H9 (cell line): ENCODE measurements at regions not wholly inside any gene's neighbourhood (a gene's known extent, or its start where the extent isn't known, plus 50 kb on each side); places are given as distances from the start of the nearest gene placed in this dataset.

Source experiments
- DNase-seq: peaks from one replicate; pipeline ENCODE4 v3.0.0-alpha.2; 2017
- H2AFZ ChIP-seq: one replicate; pipeline ENCODE4 v1.6.1; 2013; ENCODE audit warnings: mild to moderate bottlenecking, low read length, control low read depth, moderate library complexity
- H2AK5ac ChIP-seq: 2 replicates; pipeline ENCODE4 v1.6.1; 2013; ENCODE audit warnings: low read length, control low read depth, mixed read lengths; ENCODE audit not compliant: insufficient read length
- H2BK120ac ChIP-seq: one replicate; pipeline ENCODE4 v1.6.1; 2013; ENCODE audit warnings: low read depth, mild to moderate bottlenecking, low read length, control low read depth, inconsistent platforms; ENCODE audit not compliant: poor library complexity, severe bottlenecking
- H2BK12ac ChIP-seq: 2 replicates; pipeline ENCODE4 v1.6.1; 2013; ENCODE audit warnings: low read length, control low read depth, mixed read lengths, low read depth; ENCODE audit not compliant: insufficient read length
- H2BK15ac ChIP-seq: 2 replicates; pipeline ENCODE4 v1.6.1; 2013; ENCODE audit warnings: low read depth, low read length, control low read depth
- H2BK20ac ChIP-seq: one replicate; pipeline ENCODE4 v1.6.1; 2013; ENCODE audit warnings: low read depth, mild to moderate bottlenecking, low read length, control low read depth, inconsistent platforms; ENCODE audit not compliant: poor library complexity, severe bottlenecking
- H2BK5ac ChIP-seq: 2 replicates; pipeline ENCODE4 v1.6.1; 2013; ENCODE audit warnings: low read length, control low read depth, mixed read lengths; ENCODE audit not compliant: insufficient read length
- H3K14ac ChIP-seq: 2 replicates; pipeline ENCODE4 v1.6.1; 2013; ENCODE audit warnings: low read length, control low read depth; ENCODE audit not compliant: insufficient read depth
- H3K18ac ChIP-seq: 2 replicates; pipeline ENCODE4 v1.6.1; 2013; ENCODE audit warnings: low read depth, mild to moderate bottlenecking, mixed read lengths, low read length, control low read depth; ENCODE audit not compliant: insufficient read length
- H3K23ac ChIP-seq: 2 replicates; pipeline ENCODE4 v1.6.1; 2013; ENCODE audit warnings: low read length, control low read depth, mixed read lengths, low read depth; ENCODE audit not compliant: insufficient read length
- H3K23me2 ChIP-seq: 2 replicates; pipeline ENCODE4 v1.6.1; 2013; ENCODE audit warnings: low read depth, mild to moderate bottlenecking, mixed read lengths, low read length, control low read depth; ENCODE audit not compliant: insufficient read length, poor library complexity, severe bottlenecking
- H3K27ac ChIP-seq: 2 replicates; pipeline ENCODE4 v1.5.1; 2013; ENCODE audit warnings: low read length, control low read depth, mixed read lengths, low read depth; ENCODE audit not compliant: insufficient read length
- H3K27me3 ChIP-seq: 2 replicates; pipeline ENCODE4 v1.6.1; 2013; ENCODE audit warnings: low read length, control low read depth, inconsistent platforms; ENCODE audit not compliant: insufficient read depth
- H3K4ac ChIP-seq: 2 replicates; pipeline ENCODE4 v1.6.1; 2013; ENCODE audit warnings: low read depth, mild to moderate bottlenecking, control low read depth, inconsistent platforms, low read length, moderate library complexity
- H3K4me1 ChIP-seq: 2 replicates; pipeline ENCODE4 v1.6.1; 2013; ENCODE audit warnings: low read length, control low read depth, inconsistent platforms; ENCODE audit not compliant: insufficient read depth
- H3K4me2 ChIP-seq: 2 replicates; pipeline ENCODE4 v1.6.1; 2013; ENCODE audit warnings: low read length, control low read depth, mixed read lengths; ENCODE audit not compliant: insufficient read length, insufficient read depth
- H3K56ac ChIP-seq: 2 replicates; pipeline ENCODE4 v1.6.1; 2013; ENCODE audit warnings: low read depth, mild to moderate bottlenecking, mixed read lengths, low read length, control low read depth; ENCODE audit not compliant: insufficient read length
- H3K79me1 ChIP-seq: 2 replicates; pipeline ENCODE4 v1.6.1; 2013; ENCODE audit warnings: low read depth, mild to moderate bottlenecking, moderate library complexity, low read length, control low read depth, inconsistent platforms; ENCODE audit not compliant: insufficient read depth, poor library complexity, severe bottlenecking
- H3K79me2 ChIP-seq: 2 replicates; pipeline ENCODE4 v1.6.1; 2013; ENCODE audit warnings: low read length, control low read depth, inconsistent platforms; ENCODE audit not compliant: insufficient read depth
- H3K9ac ChIP-seq: 2 replicates; pipeline ENCODE4 v1.6.1; 2013; ENCODE audit warnings: low read length, control low read depth, mixed read lengths; ENCODE audit not compliant: insufficient read length; ENCODE audit errors: extremely low read depth
- H3K9me3 ChIP-seq: one replicate; pipeline ENCODE4 v1.6.1; 2013; ENCODE audit warnings: low read depth, low read length, inconsistent platforms; ENCODE audit not compliant: control insufficient read depth
- H3T11ph ChIP-seq: one replicate; pipeline ENCODE4 v1.6.1; 2013; ENCODE audit warnings: mild to moderate bottlenecking, low read length, control low read depth, inconsistent platforms
- H4K20me1 ChIP-seq: one replicate; pipeline ENCODE4 v1.6.1; 2013; ENCODE audit not compliant: control insufficient read depth, insufficient read length, insufficient read depth
- H4K5ac ChIP-seq: 2 replicates; pipeline ENCODE4 v1.6.1; 2013; ENCODE audit warnings: low read depth, mild to moderate bottlenecking, mixed read lengths, low read length, control low read depth; ENCODE audit not compliant: insufficient read length
- H4K8ac ChIP-seq: replicated peaks from 2 replicates; pipeline ENCODE4 v1.6.1; 2013; ENCODE audit warnings: low read length, control low read depth, mixed read lengths, low read depth; ENCODE audit not compliant: insufficient read length
- H4K91ac ChIP-seq: 2 replicates; pipeline ENCODE4 v1.6.1; 2013; ENCODE audit warnings: low read depth, mild to moderate bottlenecking, moderate library complexity, mixed read lengths, low read length, control low read depth; ENCODE audit not compliant: insufficient read length
- H3K27ac Mint-ChIP-seq, 3 experiments: 2 replicates in 2 of 3; 3 replicates in 1 of 3; pipeline ENCODE4 v1.8.0; 2020 to 2021; ENCODE audit warnings: mixed read lengths in 3 of 3, mild to moderate bottlenecking in 1 of 3, moderate library complexity in 1 of 3
- H3K27me3 Mint-ChIP-seq: 2 replicates; pipeline ENCODE4 v1.8.0; 2021; ENCODE audit warnings: low read depth, mild to moderate bottlenecking, moderate library complexity, mixed read lengths
- H3K36me3 Mint-ChIP-seq, 3 experiments: 2 replicates in 2 of 3; 3 replicates in 1 of 3; pipeline ENCODE4 v1.8.0; 2020 to 2021; ENCODE audit warnings: low read depth in 3 of 3, mixed read lengths in 3 of 3; ENCODE audit not compliant: insufficient read depth in 1 of 3
- H3K4me1 Mint-ChIP-seq, 2 experiments: 2 replicates each; pipeline ENCODE4 v1.8.0; 2020; ENCODE audit warnings: mixed read lengths in 2 of 2
- H3K4me3 Mint-ChIP-seq, 2 experiments: 2 replicates in 1 of 2; 3 replicates in 1 of 2; pipeline ENCODE4 v1.8.0; 2020 to 2021; ENCODE audit warnings: mild to moderate bottlenecking in 2 of 2, mixed read lengths in 2 of 2, moderate library complexity in 1 of 2
- H3K9me3 Mint-ChIP-seq, 2 experiments: 2 replicates in 1 of 2; 3 replicates in 1 of 2; pipeline ENCODE4 v1.8.0; 2020; ENCODE audit warnings: mild to moderate bottlenecking in 2 of 2, mixed read lengths in 2 of 2, moderate library complexity in 1 of 2
- WGBS: extraction: QIAGEN DNeasy Blood & Tissue Kit; methylation state at CpG from one replicate; pipeline ENCODE4 v1.1.7; 2013; ENCODE audit warnings: missing lambda C conversion rate, low lambda C conversion rate, mixed read lengths; ENCODE audit not compliant: insufficient read length; ENCODE audit errors: extremely low coverage; 5-methylcytosine and 5-hydroxymethylcytosine counted together
- TF ChIP-seq, protein P1 (sequence below): fragments of 200-600 bp; sonication (generic); conservative IDR thresholded peaks from 3 replicates; pipeline ENCODE4 v1.8.0; 2021; ENCODE audit warnings: antibody characterized with exemption, mild to moderate bottlenecking

DNA sequence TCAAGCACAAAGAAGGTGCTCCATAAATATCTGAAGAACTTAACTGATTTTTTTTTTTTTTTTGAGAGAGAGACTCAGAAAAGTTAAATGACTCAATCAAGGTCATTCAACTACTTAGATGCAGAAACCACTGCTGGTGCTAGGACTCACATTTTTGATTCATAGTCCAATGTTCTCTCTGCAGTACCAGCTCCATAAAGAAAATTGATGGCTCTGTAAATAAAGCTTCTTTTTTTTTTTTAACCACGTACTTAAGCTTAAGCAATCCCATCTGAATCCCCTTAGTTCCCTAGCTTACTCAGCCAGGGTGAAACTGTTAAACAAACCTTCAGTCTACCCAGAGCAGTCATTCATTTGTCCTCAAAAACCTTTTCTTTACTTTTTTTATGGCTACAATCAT is 657.0 kb upstream of the WWC1 start:
- Histone ChIP-seq H3K27me3 (no peaks in the 10 kb centered on the region), H3K9ac (no peak overlapping the region), H2BK5ac (no peak overlapping the region), H2AK5ac (no peak overlapping the region), H3K79me1 (no peaks in the 10 kb centered on the region), H2BK15ac (no peak overlapping the region), H2BK20ac (no peak overlapping the region), H3K27ac (no peak overlapping the region), H3K23ac (no peak overlapping the region), H3K4ac (no peak overlapping the region), H2BK120ac (no peak overlapping the region), H4K5ac (no peak overlapping the region), H3K23me2 (no peaks in the 10 kb centered on the region), H2BK12ac (no peak overlapping the region), H3K4me2 (no peak overlapping the region), H3K18ac (no peak overlapping the region), H3K14ac (no peak overlapping the region), H4K20me1 (no peaks in the 10 kb centered on the region), H3K4me1 (peaks cover 4% of the 10 kb centered on the region; the same call in 1 of the 2 replicates), H4K91ac (no peak overlapping the region), H2AFZ (no peak overlapping the region), H4K8ac (no peak overlapping the region), H3K9me3 (no peaks in the 10 kb centered on the region), H3K56ac (no peak overlapping the region), H3K79me2 (no peaks in the 10 kb centered on the region), H3T11ph (no peak overlapping the region)
- no peaks in the 10 kb centered on the region for H3K9me3 Mint-ChIP-seq
- H3K27ac Mint-ChIP-seq = no peak overlapping the region
- no peaks in the 10 kb centered on the region for H3K36me3 Mint-ChIP-seq
- no peaks in the 10 kb centered on the region for H3K27me3 Mint-ChIP-seq
- TF ChIP-seq, protein P1, sequence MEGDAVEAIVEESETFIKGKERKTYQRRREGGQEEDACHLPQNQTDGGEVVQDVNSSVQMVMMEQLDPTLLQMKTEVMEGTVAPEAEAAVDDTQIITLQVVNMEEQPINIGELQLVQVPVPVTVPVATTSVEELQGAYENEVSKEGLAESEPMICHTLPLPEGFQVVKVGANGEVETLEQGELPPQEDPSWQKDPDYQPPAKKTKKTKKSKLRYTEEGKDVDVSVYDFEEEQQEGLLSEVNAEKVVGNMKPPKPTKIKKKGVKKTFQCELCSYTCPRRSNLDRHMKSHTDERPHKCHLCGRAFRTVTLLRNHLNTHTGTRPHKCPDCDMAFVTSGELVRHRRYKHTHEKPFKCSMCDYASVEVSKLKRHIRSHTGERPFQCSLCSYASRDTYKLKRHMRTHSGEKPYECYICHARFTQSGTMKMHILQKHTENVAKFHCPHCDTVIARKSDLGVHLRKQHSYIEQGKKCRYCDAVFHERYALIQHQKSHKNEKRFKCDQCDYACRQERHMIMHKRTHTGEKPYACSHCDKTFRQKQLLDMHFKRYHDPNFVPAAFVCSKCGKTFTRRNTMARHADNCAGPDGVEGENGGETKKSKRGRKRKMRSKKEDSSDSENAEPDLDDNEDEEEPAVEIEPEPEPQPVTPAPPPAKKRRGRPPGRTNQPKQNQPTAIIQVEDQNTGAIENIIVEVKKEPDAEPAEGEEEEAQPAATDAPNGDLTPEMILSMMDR = no peak
- peaks cover 3 to 8% of the 10 kb centered on the region in 2 experiments; a peak in 2 of 4 replicates for H3K4me1 Mint-ChIP-seq
- no peak overlapping the region for H3K4me3 Mint-ChIP-seq
- DNase-seq = no peak
- no CpG with 5 or more reads among the region's 1 CpG for WGBS
